ENCODE measurements at regions not wholly inside any gene's neighbourhood (a gene's known extent, or its start where the extent isn't known, plus 50 kb on each side); places are given as distances from the start of the nearest gene placed in this dataset.

GRCh38 chr18:78783564-78783960 lies 196.1 kb upstream of the SALL3 start:
- Mint-ChIP-seq H3K27ac (no peak overlapping the region), H3K4me3 (no peak overlapping the region), H3K4me1 (no peaks in the 10 kb centered on the region), H3K27me3 (no peaks in the 10 kb centered on the region), H3K9me3 (no peaks in the 10 kb centered on the region), H3K36me3 (no peaks in the 10 kb centered on the region)
- no peak for ATAC-seq (replicated peaks in 1 of 4)
- no peaks in the 10 kb centered on the region for H3K36me3 ChIP-seq (ENCODE audit: control insufficient read depth in 2 of 2, extremely low read depth in 1 of 2, insufficient read depth in 1 of 2, low read length in 1 of 2)
- ChIA-PET CTCF (no interaction called here), POLR2A (no interaction called here)
- peaks cover 0 to 4% of the 10 kb centered on the region in 2 experiments for H3K27me3 ChIP-seq (replicated peaks in 1 of 2; ENCODE audit: control insufficient read depth in 2 of 2, extremely low read depth in 1 of 2, insufficient read depth in 2 of 2, low read length in 1 of 2)
- no peak for DNase-seq
- WGBS (ENCODE audit: insufficient coverage), result 61% methylated on average over 10 of the region's 12 CpGs
- H3K4me1 ChIP-seq (ENCODE audit: control insufficient read depth in 1 of 2, extremely low read depth in 1 of 2, insufficient read depth in 2 of 2, low read length in 2 of 2), result no peaks in the 10 kb centered on the region
- no peak overlapping the region for H3K4me3 ChIP-seq (ENCODE audit: control insufficient read depth in 1 of 2, extremely low read depth in 1 of 2, low read length in 1 of 2)
- no peaks in the 10 kb centered on the region for H3K9me3 ChIP-seq
- no peak overlapping the region for H3K27ac ChIP-seq (ENCODE audit: low read length)

- H3K27ac ChIP-seq (ENCODE audit: low read length), result no peak overlapping the region
- DNase-seq (no peak), ATAC-seq (replicated peaks in 1 of 4) (no peak)
- POLR2A ChIA-PET, result no interaction called here
- Mint-ChIP-seq H3K9me3 (no peaks in the 10 kb centered on the region), H3K4me1 (no peaks in the 10 kb centered on the region), H3K4me3 (no peak overlapping the region), H3K27ac (no peak overlapping the region), H3K27me3 (no peaks in the 10 kb centered on the region), H3K36me3 (no peaks in the 10 kb centered on the region)
- H3K4me1 ChIP-seq (ENCODE audit: control insufficient read depth in 1 of 2, extremely low read depth in 1 of 2, insufficient read depth in 2 of 2, low read length in 2 of 2), result no peaks in the 10 kb centered on the region
- H3K27me3 ChIP-seq (replicated peaks in 1 of 2; ENCODE audit: control insufficient read depth in 2 of 2, extremely low read depth in 1 of 2, insufficient read depth in 2 of 2, low read length in 1 of 2), result peaks cover 0 to 5% of the 10 kb centered on the region in 2 experiments
- H3K4me3 ChIP-seq (ENCODE audit: control insufficient read depth in 1 of 2, extremely low read depth in 1 of 2, low read length in 1 of 2), result no peak overlapping the region
- no peaks in the 10 kb centered on the region for H3K9me3 ChIP-seq
- CTCF ChIA-PET, result no interaction called here
- 91% methylated on average over 4 of the region's 5 CpGs for WGBS (ENCODE audit: insufficient coverage)
- no peaks in the 10 kb centered on the region for H3K36me3 ChIP-seq (ENCODE audit: control insufficient read depth in 2 of 2, extremely low read depth in 1 of 2, insufficient read depth in 1 of 2, low read length in 1 of 2)
Observed at GRCh38 chr18:78784861-78785260, 194.8 kb upstream of the SALL3 start.

GRCh38 chr18:78785706-78786105 lies 193.9 kb upstream of the SALL3 start:
- no peaks in the 10 kb centered on the region for H3K36me3 Mint-ChIP-seq
- Histone ChIP-seq H3K27ac (ENCODE audit: low read length) (no peak overlapping the region), H3K4me3 (ENCODE audit: control insufficient read depth in 1 of 2, extremely low read depth in 1 of 2, low read length in 1 of 2) (no peak overlapping the region), H3K9me3 (no peaks in the 10 kb centered on the region), H3K27me3 (replicated peaks in 1 of 2; ENCODE audit: control insufficient read depth in 2 of 2, extremely low read depth in 1 of 2, insufficient read depth in 2 of 2, low read length in 1 of 2) (peaks cover 0 to 10% of the 10 kb centered on the region in 2 experiments), H3K4me1 (ENCODE audit: control insufficient read depth in 1 of 2, extremely low read depth in 1 of 2, insufficient read depth in 2 of 2, low read length in 2 of 2) (no peaks in the 10 kb centered on the region), H3K36me3 (ENCODE audit: control insufficient read depth in 2 of 2, extremely low read depth in 1 of 2, insufficient read depth in 1 of 2, low read length in 1 of 2) (no peaks in the 10 kb centered on the region)
- ATAC-seq (replicated peaks in 1 of 4) (no peak), DNase-seq (no peak)
- no peaks in the 10 kb centered on the region for H3K27me3 Mint-ChIP-seq
- H3K9me3 Mint-ChIP-seq, result no peaks in the 10 kb centered on the region
- H3K4me3 Mint-ChIP-seq, result no peak overlapping the region
- H3K27ac Mint-ChIP-seq, result no peak overlapping the region
- WGBS (ENCODE audit: insufficient coverage), result 94% methylated on average over 2 of the region's 5 CpGs
- POLR2A ChIA-PET, result no interaction called here
- CTCF ChIA-PET, result no interaction called here
- no peaks in the 10 kb centered on the region for H3K4me1 Mint-ChIP-seq

GRCh38 chr18:78786776-78787175 lies 192.8 kb upstream of the SALL3 start:
- Mint-ChIP-seq H3K27me3 (no peaks in the 10 kb centered on the region), H3K27ac (no peak overlapping the region), H3K4me1 (no peaks in the 10 kb centered on the region), H3K9me3 (no peaks in the 10 kb centered on the region), H3K36me3 (no peaks in the 10 kb centered on the region), H3K4me3 (no peak overlapping the region)
- Histone ChIP-seq H3K9me3 (no peaks in the 10 kb centered on the region), H3K4me1 (ENCODE audit: control insufficient read depth in 1 of 2, extremely low read depth in 1 of 2, insufficient read depth in 2 of 2, low read length in 2 of 2) (no peaks in the 10 kb centered on the region), H3K27me3 (replicated peaks in 1 of 2; ENCODE audit: control insufficient read depth in 2 of 2, extremely low read depth in 1 of 2, insufficient read depth in 2 of 2, low read length in 1 of 2) (peaks cover 0 to 10% of the 10 kb centered on the region in 2 experiments), H3K4me3 (ENCODE audit: control insufficient read depth in 1 of 2, extremely low read depth in 1 of 2, low read length in 1 of 2) (no peak overlapping the region), H3K36me3 (ENCODE audit: control insufficient read depth in 2 of 2, extremely low read depth in 1 of 2, insufficient read depth in 1 of 2, low read length in 1 of 2) (no peaks in the 10 kb centered on the region), H3K27ac (ENCODE audit: low read length) (no peak overlapping the region)
- CTCF ChIA-PET, result no interaction called here
- DNase-seq, result no peak
- 100% methylated on average over 3 of the region's 20 CpGs for WGBS (ENCODE audit: insufficient coverage)
- POLR2A ChIA-PET, result no interaction called here
- no peak for ATAC-seq (replicated peaks in 1 of 4)

- no peaks in the 10 kb centered on the region for H3K9me3 ChIP-seq
- Mint-ChIP-seq H3K27me3 (no peaks in the 10 kb centered on the region), H3K9me3 (no peaks in the 10 kb centered on the region), H3K4me3 (no peak overlapping the region), H3K36me3 (no peaks in the 10 kb centered on the region), H3K4me1 (no peaks in the 10 kb centered on the region), H3K27ac (no peak overlapping the region)
- ATAC-seq (replicated peaks in 1 of 4), result no peak
- DNase-seq, result no peak
- H3K4me3 ChIP-seq (ENCODE audit: control insufficient read depth in 1 of 2, extremely low read depth in 1 of 2, low read length in 1 of 2), result no peak overlapping the region
- no peak overlapping the region for H3K27ac ChIP-seq (ENCODE audit: low read length)
- ChIA-PET POLR2A (no interaction called here), CTCF (no interaction called here)
- H3K4me1 ChIP-seq (ENCODE audit: control insufficient read depth in 1 of 2, extremely low read depth in 1 of 2, insufficient read depth in 2 of 2, low read length in 2 of 2), result no peaks in the 10 kb centered on the region
- WGBS (ENCODE audit: insufficient coverage), result 63% methylated on average over 8 of the region's 8 CpGs
- H3K36me3 ChIP-seq (ENCODE audit: control insufficient read depth in 2 of 2, extremely low read depth in 1 of 2, insufficient read depth in 1 of 2, low read length in 1 of 2), result no peaks in the 10 kb centered on the region
- H3K27me3 ChIP-seq (replicated peaks in 1 of 2; ENCODE audit: control insufficient read depth in 2 of 2, extremely low read depth in 1 of 2, insufficient read depth in 2 of 2, low read length in 1 of 2), result peaks cover 0 to 12% of the 10 kb centered on the region in 2 experiments
Observed at GRCh38 chr18:78787751-78788150, 191.9 kb upstream of the SALL3 start.

GRCh38 chr18:78788161-78788560 lies 191.5 kb upstream of the SALL3 start:
- Mint-ChIP-seq H3K4me1 (no peaks in the 10 kb centered on the region), H3K4me3 (no peak overlapping the region), H3K36me3 (no peaks in the 10 kb centered on the region), H3K9me3 (no peaks in the 10 kb centered on the region), H3K27ac (no peak overlapping the region), H3K27me3 (no peaks in the 10 kb centered on the region)
- ChIA-PET CTCF (no interaction called here), POLR2A (no interaction called here)
- no peaks in the 10 kb centered on the region for H3K9me3 ChIP-seq
- DNase-seq (no peak), ATAC-seq (replicated peaks in 1 of 4) (no peak)
- H3K27me3 ChIP-seq (replicated peaks in 1 of 2; ENCODE audit: control insufficient read depth in 2 of 2, extremely low read depth in 1 of 2, insufficient read depth in 2 of 2, low read length in 1 of 2), result peaks cover 0 to 12% of the 10 kb centered on the region in 2 experiments
- H3K27ac ChIP-seq (ENCODE audit: low read length), result no peak overlapping the region
- no peaks in the 10 kb centered on the region for H3K4me1 ChIP-seq (ENCODE audit: control insufficient read depth in 1 of 2, extremely low read depth in 1 of 2, insufficient read depth in 2 of 2, low read length in 2 of 2)
- H3K4me3 ChIP-seq (ENCODE audit: control insufficient read depth in 1 of 2, extremely low read depth in 1 of 2, low read length in 1 of 2), result no peak overlapping the region
- 84% methylated on average over 14 of the region's 14 CpGs for WGBS (ENCODE audit: insufficient coverage)
- H3K36me3 ChIP-seq (ENCODE audit: control insufficient read depth in 2 of 2, extremely low read depth in 1 of 2, insufficient read depth in 1 of 2, low read length in 1 of 2), result no peaks in the 10 kb centered on the region

- Mint-ChIP-seq H3K4me1 (no peaks in the 10 kb centered on the region), H3K9me3 (no peaks in the 10 kb centered on the region), H3K4me3 (no peak overlapping the region), H3K36me3 (no peaks in the 10 kb centered on the region), H3K27me3 (no peaks in the 10 kb centered on the region), H3K27ac (no peak overlapping the region)
- no peak overlapping the region for H3K27ac ChIP-seq (ENCODE audit: low read length)
- peaks cover 0 to 12% of the 10 kb centered on the region in 2 experiments for H3K27me3 ChIP-seq (replicated peaks in 1 of 2; ENCODE audit: control insufficient read depth in 2 of 2, extremely low read depth in 1 of 2, insufficient read depth in 2 of 2, low read length in 1 of 2)
- H3K4me1 ChIP-seq (ENCODE audit: control insufficient read depth in 1 of 2, extremely low read depth in 1 of 2, insufficient read depth in 2 of 2, low read length in 2 of 2), result no peaks in the 10 kb centered on the region
- no peaks in the 10 kb centered on the region for H3K9me3 ChIP-seq
- WGBS (ENCODE audit: insufficient coverage), result 72% methylated on average over 11 of the region's 11 CpGs
- ATAC-seq (replicated peaks in 1 of 4) (no peak), DNase-seq (no peak)
- H3K4me3 ChIP-seq (ENCODE audit: control insufficient read depth in 1 of 2, extremely low read depth in 1 of 2, low read length in 1 of 2), result no peak overlapping the region
- POLR2A ChIA-PET, result no interaction called here
- no peaks in the 10 kb centered on the region for H3K36me3 ChIP-seq (ENCODE audit: control insufficient read depth in 2 of 2, extremely low read depth in 1 of 2, insufficient read depth in 1 of 2, low read length in 1 of 2)
- CTCF ChIA-PET, result no interaction called here
Observed at GRCh38 chr18:78789850-78790249, 189.8 kb upstream of the SALL3 start.
